CD14-positive monocyte (primary cell): ENCODE measurements at regions not wholly inside any gene's neighbourhood (a gene's known extent, or its start where the extent isn't known, plus 50 kb on each side); places are given as distances from the start of the nearest gene placed in this dataset.
A peak's percentile ranks its signal among the peaks of the same experiment; 100 is the strongest.

Source experiments
- DNase-seq, 3 donors: peaks; one replicate each; pipeline ENCODE4 v3.0.0-alpha.2; 2011 to 2022
- H2AFZ ChIP-seq: 2 replicates; pipeline ENCODE4 v1.6.0; 2012; ENCODE audit warnings: mild to moderate bottlenecking, low read depth, low read length, inconsistent platforms; ENCODE audit not compliant: insufficient read depth, poor library complexity, severe bottlenecking
- H3K27ac ChIP-seq, 2 donors: 1 replicate in 1 of 2; 2 replicates in 1 of 2; pipeline ENCODE4 v1.5.1; 2012 to 2013; ENCODE audit warnings: low read length in 2 of 2, control low read depth in 1 of 2, inconsistent platforms in 1 of 2, low read depth in 1 of 2, mild to moderate bottlenecking in 1 of 2
- H3K27me3 ChIP-seq, 2 donors: one replicate each; pipeline versions ENCODE4 v1.6.0 to v1.6.1; 2011 to 2013; ENCODE audit warnings: low read length in 2 of 2; ENCODE audit not compliant: control insufficient read depth in 2 of 2, insufficient read depth in 2 of 2
- H3K36me3 ChIP-seq, 2 donors: replicated peaks in 1 of 2; 1 replicate in 1 of 2; 2 replicates in 1 of 2; pipeline versions ENCODE4 v1.5.1 to v1.6.1; 2012 to 2013; ENCODE audit warnings: low read length in 2 of 2, control low read depth in 1 of 2, inconsistent platforms in 1 of 2, mild to moderate bottlenecking in 1 of 2; ENCODE audit not compliant: insufficient read depth in 2 of 2, control insufficient read depth in 1 of 2
- H3K4me1 ChIP-seq, 2 donors: 1 replicate in 1 of 2; 2 replicates in 1 of 2; pipeline versions ENCODE4 v1.5.1 to v1.6.1; 2012 to 2013; ENCODE audit warnings: low read length in 2 of 2, control low read depth in 1 of 2, inconsistent platforms in 1 of 2, mild to moderate bottlenecking in 1 of 2, moderate library complexity in 1 of 2; ENCODE audit not compliant: insufficient read depth in 2 of 2, control insufficient read depth in 1 of 2
- H3K4me2 ChIP-seq: replicated peaks from 2 replicates; pipeline ENCODE3; 2012; ENCODE audit warnings: low read length, moderate library complexity, mild to moderate bottlenecking; ENCODE audit not compliant: poor library complexity, severe bottlenecking; ENCODE audit errors: extremely low read depth
- H3K4me3 ChIP-seq, 3 experiments: fragments of 200-600 bp in 1 of 3; sonication (generic) in 1 of 3; replicated peaks in 1 of 3; 1 replicate in 2 of 3; 2 replicates in 1 of 3; pipeline ENCODE4 v1.5.1; 2011 to 2013; ENCODE audit warnings: low read length in 3 of 3, mild to moderate bottlenecking in 3 of 3, control low read depth in 2 of 3, low read depth in 2 of 3, inconsistent platforms in 1 of 3, moderate library complexity in 1 of 3
- H3K79me2 ChIP-seq: 2 replicates; pipeline ENCODE4 v1.6.0; 2012; ENCODE audit warnings: mild to moderate bottlenecking, control low read depth, inconsistent platforms, low read length, moderate library complexity; ENCODE audit not compliant: insufficient read depth
- H3K9ac ChIP-seq: 2 replicates; pipeline ENCODE4 v1.6.0; 2017; ENCODE audit warnings: low read length, mild to moderate bottlenecking; ENCODE audit not compliant: insufficient read depth, poor library complexity, severe bottlenecking
- H3K9me3 ChIP-seq, 2 donors: replicated peaks in 1 of 2; 1 replicate in 1 of 2; 2 replicates in 1 of 2; pipeline versions ENCODE4 v1.5.1 to v1.6.1; 2012 to 2013; ENCODE audit warnings: low read length in 2 of 2, control low read depth in 1 of 2; ENCODE audit not compliant: control insufficient read depth in 1 of 2, insufficient read depth in 1 of 2
- H4K20me1 ChIP-seq: 2 replicates; pipeline ENCODE4 v1.6.0; 2012; ENCODE audit warnings: mild to moderate bottlenecking, low read length, control low read depth, moderate library complexity; ENCODE audit not compliant: insufficient read depth
- H3K27ac Mint-ChIP-seq, 7 donors: one replicate each; pipeline ENCODE4 v1.8.0; 2020; ENCODE audit warnings: mild to moderate bottlenecking in 7 of 7, mixed read lengths in 7 of 7, moderate library complexity in 6 of 7, inconsistent platforms in 2 of 7
- H3K27me3 Mint-ChIP-seq, 3 donors: one replicate each; pipeline ENCODE4 v1.8.0; 2021 to 2022; ENCODE audit warnings: low read depth in 3 of 3, mild to moderate bottlenecking in 3 of 3, mixed read lengths in 3 of 3, moderate library complexity in 3 of 3, inconsistent platforms in 1 of 3
- H3K36me3 Mint-ChIP-seq, 2 donors: one replicate each; pipeline ENCODE4 v1.8.0; 2020; ENCODE audit warnings: mixed read lengths in 2 of 2, inconsistent platforms in 1 of 2, mild to moderate bottlenecking in 1 of 2
- H3K4me1 Mint-ChIP-seq: one replicate; pipeline ENCODE4 v1.8.0; 2020; ENCODE audit warnings: mild to moderate bottlenecking, mixed read lengths
- H3K4me3 Mint-ChIP-seq, 2 donors: one replicate each; pipeline ENCODE4 v1.8.0; 2020; ENCODE audit warnings: mild to moderate bottlenecking in 2 of 2, mixed read lengths in 2 of 2, moderate library complexity in 1 of 2
- H3K9me3 Mint-ChIP-seq, 7 donors: one replicate each; pipeline ENCODE4 v1.8.0; 2020 to 2022; ENCODE audit warnings: mixed read lengths in 7 of 7, mild to moderate bottlenecking in 6 of 7, moderate library complexity in 6 of 7, inconsistent platforms in 2 of 7
- CTCF ChIP-seq: fragments of 200-600 bp; IDR thresholded peaks from one replicate; pipeline ENCODE4 v1.8.0; 2022; ENCODE audit warnings: antibody characterized with exemption, mild to moderate bottlenecking
- WGBS: methylation state at CpG from one replicate; pipeline ENCODE4 v1.1.5; 2013; ENCODE audit warnings: missing lambda C conversion rate; ENCODE audit not compliant: insufficient coverage; 5-methylcytosine and 5-hydroxymethylcytosine counted together
- intact Hi-C, 2 donors: fragments of 100-400 bp; cut with micrococcal nuclease; formaldehyde crosslinking; loops; one replicate each; pipeline versions ENCODE4 v1.15.0 to v1.15.1; 2023

DNA sequence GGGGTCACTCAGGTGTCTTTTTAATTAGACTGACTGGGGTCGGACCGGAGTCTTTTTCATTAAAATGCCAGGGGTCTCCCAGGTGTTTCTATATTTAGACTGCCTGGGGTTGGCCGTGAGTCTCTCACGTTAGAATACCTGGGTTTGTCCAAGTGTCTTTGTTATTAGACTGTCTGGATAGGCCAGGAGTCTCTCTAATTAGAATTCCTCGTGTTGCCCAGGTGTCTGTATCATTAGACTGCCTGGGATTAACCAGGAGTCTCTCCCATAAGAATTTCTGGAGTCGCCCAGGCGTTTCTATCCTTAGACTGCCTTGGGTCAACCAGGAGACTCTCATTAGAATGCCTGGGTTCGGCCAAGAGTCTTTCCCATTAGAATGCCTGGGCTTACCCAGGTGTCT, 1445.7 kb downstream of the UQCRFS1 start:
- no peaks in the 10 kb centered on the region for H4K20me1 ChIP-seq
- TF ChIP-seq CTCF: no peak
- WGBS: 100% methylated on average over 5 of the region's 8 CpGs
- intact Hi-C loops: no loop called here
- no peak overlapping the region for H2AFZ ChIP-seq
- H3K27ac Mint-ChIP-seq: no peak overlapping the region
- no peaks in the 10 kb centered on the region for H3K4me1 ChIP-seq
- no peak overlapping the region for H3K27ac ChIP-seq
- H3K79me2 ChIP-seq: no peaks in the 10 kb centered on the region
- no peak overlapping the region for H3K4me3 ChIP-seq
- no peaks in the 10 kb centered on the region for H3K4me1 Mint-ChIP-seq
- DNase-seq: no peak
- H3K9me3 Mint-ChIP-seq: peaks cover 58 to 100% (median 87%) of the 10 kb centered on the region in 7 donors
- H3K27me3 ChIP-seq: no peaks in the 10 kb centered on the region
- H3K36me3 ChIP-seq: no peaks in the 10 kb centered on the region
- no peak overlapping the region for H3K4me2 ChIP-seq
- no peak overlapping the region for H3K9ac ChIP-seq
- no peaks in the 10 kb centered on the region for H3K27me3 Mint-ChIP-seq
- no peaks in the 10 kb centered on the region for H3K36me3 Mint-ChIP-seq
- peaks cover 97 to 100% of the 10 kb centered on the region in 2 donors for H3K9me3 ChIP-seq
- no peak overlapping the region for H3K4me3 Mint-ChIP-seq

DNA sequence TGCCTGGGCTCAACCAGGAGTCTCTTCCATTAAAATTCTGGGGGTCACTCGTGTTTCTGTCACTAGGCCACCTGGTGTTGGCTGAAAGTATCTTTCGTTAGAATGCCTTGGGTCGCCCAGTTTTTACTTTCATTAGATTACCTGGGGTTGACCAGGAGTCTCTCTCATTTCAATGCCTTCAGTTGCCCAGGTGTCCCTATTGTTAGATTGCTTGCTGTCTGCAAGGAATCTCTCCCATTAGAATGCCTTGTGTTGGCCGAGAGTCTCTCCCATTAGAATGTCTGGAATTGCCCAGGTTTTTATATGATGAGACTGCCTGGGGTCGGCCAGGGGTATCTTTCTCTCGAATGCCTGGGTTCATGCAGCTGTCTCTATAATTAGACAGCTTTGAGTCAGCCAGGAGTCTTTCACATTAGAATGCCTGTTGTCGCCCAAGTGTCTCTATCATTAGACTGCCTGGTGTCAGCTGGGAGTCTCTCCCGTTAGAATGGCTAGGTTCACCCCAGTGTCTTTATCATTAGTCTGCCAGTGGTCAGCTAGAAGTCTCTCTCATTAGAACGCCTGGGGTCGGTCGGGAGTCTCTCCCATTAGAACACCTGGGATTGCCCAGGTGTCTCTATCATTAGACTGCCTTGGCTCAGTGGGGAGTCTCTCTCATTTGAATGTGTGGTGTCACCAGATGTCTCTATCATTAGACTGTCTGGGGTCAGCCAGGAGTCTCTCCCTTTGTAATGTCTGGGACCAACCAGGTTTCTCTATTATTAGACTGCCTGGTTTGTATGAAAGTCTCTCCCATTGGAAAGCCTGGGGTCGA, 1446.8 kb downstream of the UQCRFS1 start:
- Histone ChIP-seq H3K27me3 (no peaks in the 10 kb centered on the region), H3K79me2 (no peaks in the 10 kb centered on the region), H3K27ac (no peak overlapping the region), H3K9ac (no peak overlapping the region), H3K4me2 (no peak overlapping the region), H3K4me3 (no peak overlapping the region), H3K4me1 (no peaks in the 10 kb centered on the region), H4K20me1 (no peaks in the 10 kb centered on the region), H3K9me3 (peaks cover 100% of the 10 kb centered on the region in 2 donors), H2AFZ (no peak overlapping the region), H3K36me3 (no peaks in the 10 kb centered on the region)
- H3K9me3 Mint-ChIP-seq: peaks cover 54 to 99% (median 90%) of the 10 kb centered on the region in 7 donors
- no peaks in the 10 kb centered on the region for H3K36me3 Mint-ChIP-seq
- WGBS: 98% methylated on average over 9 of the region's 12 CpGs
- TF ChIP-seq CTCF: no peak
- no peak for DNase-seq
- intact Hi-C loops: no loop called here
- peak overlapping the region in 1 of 7 donors; percentile 28 for H3K27ac Mint-ChIP-seq
- no peaks in the 10 kb centered on the region for H3K27me3 Mint-ChIP-seq
- no peak overlapping the region for H3K4me3 Mint-ChIP-seq
- H3K4me1 Mint-ChIP-seq: no peaks in the 10 kb centered on the region
